ENCODE measurements at regions not wholly inside any gene's neighbourhood (a gene's known extent, or its start where the extent isn't known, plus 50 kb on each side); places are given as distances from the start of the nearest gene placed in this dataset.

DNA sequence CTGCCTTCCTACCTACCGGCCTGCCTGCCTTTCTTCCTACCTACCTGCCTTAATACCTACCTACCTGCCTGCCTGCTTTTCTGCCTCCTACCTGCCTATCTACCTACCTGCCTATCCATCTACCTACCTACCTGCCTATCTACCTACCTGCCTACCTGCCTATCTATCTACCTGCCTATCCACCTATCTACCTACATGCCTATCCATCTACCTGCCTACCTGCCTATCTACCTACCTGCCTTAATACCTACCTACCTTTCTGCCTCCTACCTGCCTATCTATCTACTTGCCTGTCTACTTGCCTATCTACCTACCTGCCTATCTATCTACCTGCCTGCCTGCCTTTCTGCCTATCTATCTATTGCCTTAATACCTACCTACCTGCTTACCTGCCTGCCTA is 383.8 kb upstream of the PSMD7 start:
- TF ChIP-seq, protein P1, sequence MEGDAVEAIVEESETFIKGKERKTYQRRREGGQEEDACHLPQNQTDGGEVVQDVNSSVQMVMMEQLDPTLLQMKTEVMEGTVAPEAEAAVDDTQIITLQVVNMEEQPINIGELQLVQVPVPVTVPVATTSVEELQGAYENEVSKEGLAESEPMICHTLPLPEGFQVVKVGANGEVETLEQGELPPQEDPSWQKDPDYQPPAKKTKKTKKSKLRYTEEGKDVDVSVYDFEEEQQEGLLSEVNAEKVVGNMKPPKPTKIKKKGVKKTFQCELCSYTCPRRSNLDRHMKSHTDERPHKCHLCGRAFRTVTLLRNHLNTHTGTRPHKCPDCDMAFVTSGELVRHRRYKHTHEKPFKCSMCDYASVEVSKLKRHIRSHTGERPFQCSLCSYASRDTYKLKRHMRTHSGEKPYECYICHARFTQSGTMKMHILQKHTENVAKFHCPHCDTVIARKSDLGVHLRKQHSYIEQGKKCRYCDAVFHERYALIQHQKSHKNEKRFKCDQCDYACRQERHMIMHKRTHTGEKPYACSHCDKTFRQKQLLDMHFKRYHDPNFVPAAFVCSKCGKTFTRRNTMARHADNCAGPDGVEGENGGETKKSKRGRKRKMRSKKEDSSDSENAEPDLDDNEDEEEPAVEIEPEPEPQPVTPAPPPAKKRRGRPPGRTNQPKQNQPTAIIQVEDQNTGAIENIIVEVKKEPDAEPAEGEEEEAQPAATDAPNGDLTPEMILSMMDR (IDR thresholded peaks at IDR 0.05), result no peak
- no peak for TF ChIP-seq POLR2A (IDR thresholded peaks at IDR 0.05)

Data from right lobe of liver (tissue), 4 donors.